ENCODE measurements at regions not wholly inside any gene's neighbourhood (a gene's known extent, or its start where the extent isn't known, plus 50 kb on each side); places are given as distances from the start of the nearest gene placed in this dataset.
A peak's percentile ranks its signal among the peaks of the same experiment; 100 is the strongest.
"Not testable (repeated sequence)": the region's sequence is repeated elsewhere in the genome, so short reads cannot be mapped to it uniquely, and the experiment has no call there.

DNA sequence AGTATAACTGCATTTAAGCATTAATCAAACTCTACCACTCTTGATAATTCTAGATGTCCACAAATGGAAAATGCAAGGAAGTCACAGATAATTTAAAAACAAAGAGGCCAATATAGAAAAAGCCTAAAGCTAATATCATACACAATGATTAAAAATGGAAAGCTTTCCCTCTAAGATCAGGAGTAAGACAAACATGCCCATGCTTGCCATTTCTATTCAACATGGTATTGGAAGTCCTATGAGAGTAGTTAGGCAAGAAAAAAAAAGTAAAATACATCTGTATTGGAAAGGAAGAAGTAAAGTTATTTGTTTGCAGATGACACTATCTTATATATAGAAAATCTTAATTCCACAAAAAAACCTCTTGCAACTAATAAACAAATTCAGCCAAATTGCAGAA is 164.6 kb upstream of the FERMT1 start:
- Mint-ChIP-seq H3K27ac (ENCODE audit: unreplicated experiment) (no peak overlapping the region), H3K4me3 (ENCODE audit: unreplicated experiment) (no peak overlapping the region), H3K36me3 (ENCODE audit: low read depth) (peaks cover 4% of the 10 kb centered on the region), H3K9me3 (ENCODE audit: low read depth) (peaks cover 34% of the 10 kb centered on the region), H3K4me1 (ENCODE audit: low read depth) (no peaks in the 10 kb centered on the region), H3K27me3 (ENCODE audit: low read depth) (peaks cover 3% of the 10 kb centered on the region)
- TF ChIP-seq, protein P1, sequence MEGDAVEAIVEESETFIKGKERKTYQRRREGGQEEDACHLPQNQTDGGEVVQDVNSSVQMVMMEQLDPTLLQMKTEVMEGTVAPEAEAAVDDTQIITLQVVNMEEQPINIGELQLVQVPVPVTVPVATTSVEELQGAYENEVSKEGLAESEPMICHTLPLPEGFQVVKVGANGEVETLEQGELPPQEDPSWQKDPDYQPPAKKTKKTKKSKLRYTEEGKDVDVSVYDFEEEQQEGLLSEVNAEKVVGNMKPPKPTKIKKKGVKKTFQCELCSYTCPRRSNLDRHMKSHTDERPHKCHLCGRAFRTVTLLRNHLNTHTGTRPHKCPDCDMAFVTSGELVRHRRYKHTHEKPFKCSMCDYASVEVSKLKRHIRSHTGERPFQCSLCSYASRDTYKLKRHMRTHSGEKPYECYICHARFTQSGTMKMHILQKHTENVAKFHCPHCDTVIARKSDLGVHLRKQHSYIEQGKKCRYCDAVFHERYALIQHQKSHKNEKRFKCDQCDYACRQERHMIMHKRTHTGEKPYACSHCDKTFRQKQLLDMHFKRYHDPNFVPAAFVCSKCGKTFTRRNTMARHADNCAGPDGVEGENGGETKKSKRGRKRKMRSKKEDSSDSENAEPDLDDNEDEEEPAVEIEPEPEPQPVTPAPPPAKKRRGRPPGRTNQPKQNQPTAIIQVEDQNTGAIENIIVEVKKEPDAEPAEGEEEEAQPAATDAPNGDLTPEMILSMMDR (IDR thresholded peaks at IDR 0.05) = no peak
- no peak for DNase-seq (ENCODE audit: low spot score)

DNA sequence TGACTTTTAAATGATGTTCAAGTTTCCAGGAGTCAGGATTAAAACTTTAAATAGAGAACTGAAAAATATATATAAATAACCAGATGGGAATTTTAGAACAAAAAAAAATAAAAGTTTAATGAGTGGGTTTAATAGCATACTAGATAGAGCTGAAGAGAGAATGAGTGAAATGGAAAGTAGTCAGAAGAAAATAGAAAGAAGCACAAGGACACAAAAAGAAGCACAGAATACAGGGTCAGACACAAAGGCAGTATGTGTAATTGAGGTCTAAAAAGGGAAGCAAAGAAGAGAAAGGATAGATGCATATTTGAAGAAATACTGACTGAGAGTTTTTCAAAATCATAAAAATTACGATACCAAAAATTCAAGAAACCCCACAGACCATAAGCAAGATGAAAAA is 159.8 kb upstream of the FERMT1 start:
- H3K36me3 Mint-ChIP-seq (ENCODE audit: low read depth) = peaks cover 4% of the 10 kb centered on the region
- DNase-seq (ENCODE audit: low spot score) = no peak
- peaks cover 7% of the 10 kb centered on the region for H3K4me1 Mint-ChIP-seq (ENCODE audit: low read depth)
- no peak overlapping the region for H3K4me3 Mint-ChIP-seq (ENCODE audit: unreplicated experiment)
- TF ChIP-seq, protein P1 (IDR thresholded peaks at IDR 0.05) = no peak
- H3K27ac Mint-ChIP-seq (ENCODE audit: unreplicated experiment) = no peak overlapping the region
- no peaks in the 10 kb centered on the region for H3K27me3 Mint-ChIP-seq (ENCODE audit: low read depth)
- peaks cover 30% of the 10 kb centered on the region for H3K9me3 Mint-ChIP-seq (ENCODE audit: low read depth)

DNA sequence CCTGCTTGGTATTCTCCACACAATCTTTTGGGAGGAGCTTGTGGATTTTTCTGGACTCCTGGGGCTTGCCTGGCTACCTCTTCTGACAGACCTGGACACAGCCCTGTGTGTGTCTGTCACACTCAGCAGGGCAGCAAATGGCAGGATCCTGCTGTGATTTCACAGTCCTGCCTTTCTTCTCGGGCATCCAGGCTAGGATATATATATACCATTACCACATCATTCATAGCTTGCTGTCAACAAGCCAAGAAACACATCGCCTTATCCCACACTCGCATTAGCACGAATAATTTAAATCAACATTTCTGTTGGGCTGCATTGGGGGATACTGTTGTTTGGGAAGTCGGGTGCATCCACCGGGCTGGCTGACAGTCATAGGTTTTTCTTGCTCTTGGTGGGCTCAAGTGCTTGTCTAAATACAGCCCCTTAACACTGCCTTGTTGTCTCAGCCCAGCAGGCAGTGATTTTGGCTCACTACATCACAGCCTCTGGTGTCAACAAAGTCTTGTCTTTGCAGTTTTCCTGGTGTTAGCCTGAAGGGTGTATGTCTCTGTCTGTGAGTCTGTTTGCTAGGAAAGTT is 154.9 kb upstream of the FERMT1 start:
- H3K27ac Mint-ChIP-seq (ENCODE audit: unreplicated experiment) = peak overlapping the region; percentile 92
- TF ChIP-seq, protein P1 (IDR thresholded peaks at IDR 0.05) = no peak
- no peaks in the 10 kb centered on the region for H3K27me3 Mint-ChIP-seq (ENCODE audit: low read depth)
- peaks cover 10% of the 10 kb centered on the region for H3K9me3 Mint-ChIP-seq (ENCODE audit: low read depth)
- H3K4me3 Mint-ChIP-seq (ENCODE audit: unreplicated experiment) = peak overlapping the region; percentile 13
- H3K4me1 Mint-ChIP-seq (ENCODE audit: low read depth) = peaks cover 32% of the 10 kb centered on the region
- peaks cover 2% of the 10 kb centered on the region for H3K36me3 Mint-ChIP-seq (ENCODE audit: low read depth)
- DNase-seq (ENCODE audit: low spot score) = no peak

DNA sequence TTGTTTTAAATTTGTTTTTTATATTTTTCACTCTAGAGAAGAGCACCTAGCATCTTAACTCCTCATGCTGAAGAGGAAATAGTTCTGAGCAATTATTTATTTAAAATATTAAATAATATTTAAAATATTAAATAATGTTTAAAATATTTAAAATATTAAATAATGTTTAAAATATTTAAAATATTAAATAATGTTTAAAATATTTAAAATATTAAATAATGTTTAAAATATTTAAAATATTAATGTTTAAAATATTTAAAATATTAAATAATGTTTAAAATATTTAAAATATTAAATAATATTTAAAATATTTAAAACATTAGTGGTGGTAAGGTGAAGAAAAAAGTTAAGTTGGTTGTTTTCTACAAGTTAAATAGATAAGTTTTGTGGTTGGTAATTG is 147.6 kb upstream of the FERMT1 start:
- H3K36me3 Mint-ChIP-seq (ENCODE audit: low read depth); H3K4me1 Mint-ChIP-seq (ENCODE audit: low read depth); H3K9me3 Mint-ChIP-seq (ENCODE audit: low read depth); H3K27ac Mint-ChIP-seq (ENCODE audit: unreplicated experiment); H3K4me3 Mint-ChIP-seq (ENCODE audit: unreplicated experiment); DNase-seq (ENCODE audit: low spot score): not testable (repeated sequence)
- peaks cover 21% of the 10 kb centered on the region for H3K27me3 Mint-ChIP-seq (ENCODE audit: low read depth)

DNA sequence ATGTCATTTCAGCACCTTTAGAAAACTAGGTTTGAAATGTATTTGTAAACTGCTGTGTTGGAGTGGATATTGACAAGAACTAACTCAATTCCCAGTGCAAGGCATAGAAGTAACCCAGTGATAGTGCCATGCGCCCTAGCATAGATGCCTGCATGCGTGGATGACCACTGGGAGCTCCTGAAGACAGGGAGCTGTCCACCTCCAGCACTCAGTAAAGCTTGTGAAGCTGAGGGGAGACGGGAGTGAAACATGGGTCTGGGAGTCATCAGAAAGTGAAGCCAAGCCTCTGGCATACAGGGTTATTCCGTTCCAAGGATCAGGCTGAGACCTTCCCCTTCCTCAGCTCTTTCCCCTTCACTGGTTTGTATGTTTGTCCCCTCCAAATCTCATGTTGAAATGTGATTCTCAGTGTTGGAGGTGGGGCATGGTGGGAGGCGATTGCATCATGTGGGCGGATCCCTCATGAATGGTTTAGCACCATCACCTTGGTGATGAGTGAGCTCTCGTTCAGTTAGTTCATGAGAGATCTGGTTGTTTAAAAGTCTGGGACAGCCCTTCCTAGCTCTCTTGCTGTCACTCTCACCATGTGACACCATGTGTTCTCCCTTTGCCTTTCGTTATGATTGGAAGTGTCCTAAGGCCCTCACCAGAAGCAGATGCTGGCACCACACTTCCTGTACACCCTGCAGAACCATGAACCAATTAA is 146.5 kb upstream of the FERMT1 start:
- H3K27ac Mint-ChIP-seq (ENCODE audit: unreplicated experiment) = no peak overlapping the region
- H3K9me3 Mint-ChIP-seq (ENCODE audit: low read depth) = no peaks in the 10 kb centered on the region
- TF ChIP-seq, protein P1 (IDR thresholded peaks at IDR 0.05) = no peak
- no peak for DNase-seq (ENCODE audit: low spot score)
- no peak overlapping the region for H3K4me3 Mint-ChIP-seq (ENCODE audit: unreplicated experiment)
- peaks cover 14% of the 10 kb centered on the region for H3K4me1 Mint-ChIP-seq (ENCODE audit: low read depth)
- no peaks in the 10 kb centered on the region for H3K36me3 Mint-ChIP-seq (ENCODE audit: low read depth)
- peaks cover 21% of the 10 kb centered on the region for H3K27me3 Mint-ChIP-seq (ENCODE audit: low read depth)
